CD14-positive monocyte (primary cell): ENCODE measurements at regions not wholly inside any gene's neighbourhood (a gene's known extent, or its start where the extent isn't known, plus 50 kb on each side); places are given as distances from the start of the nearest gene placed in this dataset.

ENCODE experiments used
- DNase-seq, 3 donors: peaks; one replicate each; pipeline ENCODE4 v3.0.0-alpha.2; 2011 to 2022
- H2AFZ ChIP-seq: 2 replicates; pipeline ENCODE4 v1.6.0; 2012; ENCODE audit warnings: mild to moderate bottlenecking, low read depth, low read length, inconsistent platforms; ENCODE audit not compliant: insufficient read depth, poor library complexity, severe bottlenecking
- H3K27ac ChIP-seq, 2 donors: 1 replicate in 1 of 2; 2 replicates in 1 of 2; pipeline ENCODE4 v1.5.1; 2012 to 2013; ENCODE audit warnings: low read length in 2 of 2, control low read depth in 1 of 2, inconsistent platforms in 1 of 2, low read depth in 1 of 2, mild to moderate bottlenecking in 1 of 2
- H3K27me3 ChIP-seq, 2 donors: one replicate each; pipeline versions ENCODE4 v1.6.0 to v1.6.1; 2011 to 2013; ENCODE audit warnings: low read length in 2 of 2; ENCODE audit not compliant: control insufficient read depth in 2 of 2, insufficient read depth in 2 of 2
- H3K36me3 ChIP-seq, 2 donors: replicated peaks in 1 of 2; 1 replicate in 1 of 2; 2 replicates in 1 of 2; pipeline versions ENCODE4 v1.5.1 to v1.6.1; 2012 to 2013; ENCODE audit warnings: low read length in 2 of 2, control low read depth in 1 of 2, inconsistent platforms in 1 of 2, mild to moderate bottlenecking in 1 of 2; ENCODE audit not compliant: insufficient read depth in 2 of 2, control insufficient read depth in 1 of 2
- H3K4me1 ChIP-seq, 2 donors: 1 replicate in 1 of 2; 2 replicates in 1 of 2; pipeline versions ENCODE4 v1.5.1 to v1.6.1; 2012 to 2013; ENCODE audit warnings: low read length in 2 of 2, control low read depth in 1 of 2, inconsistent platforms in 1 of 2, mild to moderate bottlenecking in 1 of 2, moderate library complexity in 1 of 2; ENCODE audit not compliant: insufficient read depth in 2 of 2, control insufficient read depth in 1 of 2
- H3K4me2 ChIP-seq: replicated peaks from 2 replicates; pipeline ENCODE3; 2012; ENCODE audit warnings: low read length, moderate library complexity, mild to moderate bottlenecking; ENCODE audit not compliant: poor library complexity, severe bottlenecking; ENCODE audit errors: extremely low read depth
- H3K4me3 ChIP-seq, 3 experiments: fragments of 200-600 bp in 1 of 3; sonication (generic) in 1 of 3; replicated peaks in 1 of 3; 1 replicate in 2 of 3; 2 replicates in 1 of 3; pipeline ENCODE4 v1.5.1; 2011 to 2013; ENCODE audit warnings: low read length in 3 of 3, mild to moderate bottlenecking in 3 of 3, control low read depth in 2 of 3, low read depth in 2 of 3, inconsistent platforms in 1 of 3, moderate library complexity in 1 of 3
- H3K79me2 ChIP-seq: 2 replicates; pipeline ENCODE4 v1.6.0; 2012; ENCODE audit warnings: mild to moderate bottlenecking, control low read depth, inconsistent platforms, low read length, moderate library complexity; ENCODE audit not compliant: insufficient read depth
- H3K9ac ChIP-seq: 2 replicates; pipeline ENCODE4 v1.6.0; 2017; ENCODE audit warnings: low read length, mild to moderate bottlenecking; ENCODE audit not compliant: insufficient read depth, poor library complexity, severe bottlenecking
- H3K9me3 ChIP-seq, 2 donors: replicated peaks in 1 of 2; 1 replicate in 1 of 2; 2 replicates in 1 of 2; pipeline versions ENCODE4 v1.5.1 to v1.6.1; 2012 to 2013; ENCODE audit warnings: low read length in 2 of 2, control low read depth in 1 of 2; ENCODE audit not compliant: control insufficient read depth in 1 of 2, insufficient read depth in 1 of 2
- H4K20me1 ChIP-seq: 2 replicates; pipeline ENCODE4 v1.6.0; 2012; ENCODE audit warnings: mild to moderate bottlenecking, low read length, control low read depth, moderate library complexity; ENCODE audit not compliant: insufficient read depth
- H3K27ac Mint-ChIP-seq, 7 donors: one replicate each; pipeline ENCODE4 v1.8.0; 2020; ENCODE audit warnings: mild to moderate bottlenecking in 7 of 7, mixed read lengths in 7 of 7, moderate library complexity in 6 of 7, inconsistent platforms in 2 of 7
- H3K27me3 Mint-ChIP-seq, 3 donors: one replicate each; pipeline ENCODE4 v1.8.0; 2021 to 2022; ENCODE audit warnings: low read depth in 3 of 3, mild to moderate bottlenecking in 3 of 3, mixed read lengths in 3 of 3, moderate library complexity in 3 of 3, inconsistent platforms in 1 of 3
- H3K36me3 Mint-ChIP-seq, 2 donors: one replicate each; pipeline ENCODE4 v1.8.0; 2020; ENCODE audit warnings: mixed read lengths in 2 of 2, inconsistent platforms in 1 of 2, mild to moderate bottlenecking in 1 of 2
- H3K4me1 Mint-ChIP-seq: one replicate; pipeline ENCODE4 v1.8.0; 2020; ENCODE audit warnings: mild to moderate bottlenecking, mixed read lengths
- H3K4me3 Mint-ChIP-seq, 2 donors: one replicate each; pipeline ENCODE4 v1.8.0; 2020; ENCODE audit warnings: mild to moderate bottlenecking in 2 of 2, mixed read lengths in 2 of 2, moderate library complexity in 1 of 2
- H3K9me3 Mint-ChIP-seq, 7 donors: one replicate each; pipeline ENCODE4 v1.8.0; 2020 to 2022; ENCODE audit warnings: mixed read lengths in 7 of 7, mild to moderate bottlenecking in 6 of 7, moderate library complexity in 6 of 7, inconsistent platforms in 2 of 7
- CTCF ChIP-seq: fragments of 200-600 bp; IDR thresholded peaks from one replicate; pipeline ENCODE4 v1.8.0; 2022; ENCODE audit warnings: antibody characterized with exemption, mild to moderate bottlenecking
- WGBS: methylation state at CpG from one replicate; pipeline ENCODE4 v1.1.5; 2013; ENCODE audit warnings: missing lambda C conversion rate; ENCODE audit not compliant: insufficient coverage; 5-methylcytosine and 5-hydroxymethylcytosine counted together
- intact Hi-C, 2 donors: fragments of 100-400 bp; cut with micrococcal nuclease; formaldehyde crosslinking; loops; one replicate each; pipeline versions ENCODE4 v1.15.0 to v1.15.1; 2023

GRCh38 chr16:77077256-77077922 lies 113.6 kb upstream of the MON1B start:
- no peak for DNase-seq
- no peak overlapping the region for H3K4me3 Mint-ChIP-seq
- WGBS, result 85% methylated on average over 2 of the region's 8 CpGs
- no peaks in the 10 kb centered on the region for H3K4me1 ChIP-seq
- no peaks in the 10 kb centered on the region for H3K36me3 ChIP-seq
- H3K27ac Mint-ChIP-seq, result no peak overlapping the region
- no peaks in the 10 kb centered on the region for H3K79me2 ChIP-seq
- no peak overlapping the region for H3K4me3 ChIP-seq
- H3K4me2 ChIP-seq, result no peak overlapping the region
- peaks cover 1 to 3% (median 2%) of the 10 kb centered on the region in 3 donors for H3K27me3 Mint-ChIP-seq
- H3K9me3 Mint-ChIP-seq, result peaks cover 0 to 8% (median 3%) of the 10 kb centered on the region in 7 donors
- no peak overlapping the region for H3K27ac ChIP-seq
- intact Hi-C loops, result no loop called here
- H3K9me3 ChIP-seq, result peaks cover 0 to 1% of the 10 kb centered on the region in 2 donors
- H3K9ac ChIP-seq, result no peak overlapping the region
- no peaks in the 10 kb centered on the region for H3K4me1 Mint-ChIP-seq
- no peaks in the 10 kb centered on the region for H4K20me1 ChIP-seq
- H2AFZ ChIP-seq, result no peak overlapping the region
- no peak for TF ChIP-seq CTCF
- H3K27me3 ChIP-seq, result no peaks in the 10 kb centered on the region
- no peaks in the 10 kb centered on the region for H3K36me3 Mint-ChIP-seq

GRCh38 chr16:77085981-77086380 lies 105.0 kb upstream of the MON1B start:
- Histone ChIP-seq H3K9ac (no peak overlapping the region), H3K27ac (no peak overlapping the region), H3K4me1 (no peaks in the 10 kb centered on the region), H4K20me1 (no peaks in the 10 kb centered on the region), H3K9me3 (peaks cover 2 to 9% of the 10 kb centered on the region in 2 donors), H3K4me3 (no peak overlapping the region), H3K27me3 (no peaks in the 10 kb centered on the region), H2AFZ (no peak overlapping the region), H3K4me2 (no peak overlapping the region), H3K79me2 (no peaks in the 10 kb centered on the region), H3K36me3 (no peaks in the 10 kb centered on the region)
- no peak for DNase-seq
- no peak for TF ChIP-seq CTCF
- Mint-ChIP-seq H3K4me1 (no peaks in the 10 kb centered on the region), H3K27me3 (no peaks in the 10 kb centered on the region), H3K27ac (no peak overlapping the region), H3K4me3 (no peak overlapping the region), H3K9me3 (peaks cover 0 to 2% (median 0%) of the 10 kb centered on the region in 7 donors), H3K36me3 (no peaks in the 10 kb centered on the region)
- WGBS, result no CpG with 5 or more reads among the region's 1 CpG
- intact Hi-C loops, result no loop called here
